Neuron (in vitro differentiated cells): ENCODE measurements at regions not wholly inside any gene's neighbourhood (a gene's known extent, or its start where the extent isn't known, plus 50 kb on each side); places are given as distances from the start of the nearest gene placed in this dataset.

Source experiments
- H2AFZ ChIP-seq: one replicate; pipeline ENCODE4 v1.6.1; 2013; ENCODE audit warnings: low read depth, mild to moderate bottlenecking, inconsistent platforms, low read length, moderate library complexity
- H3K27me3 ChIP-seq: one replicate; pipeline ENCODE4 v1.6.1; 2013; ENCODE audit warnings: low read length; ENCODE audit not compliant: insufficient read depth
- H3K36me3 ChIP-seq: one replicate; pipeline ENCODE4 v1.6.1; 2013; ENCODE audit warnings: low read length; ENCODE audit not compliant: insufficient read depth
- H3K4me1 ChIP-seq: one replicate; pipeline ENCODE4 v1.6.1; 2013; ENCODE audit warnings: low read length; ENCODE audit not compliant: insufficient read depth
- H3K4me3 ChIP-seq: 2 replicates; pipeline ENCODE4 v1.5.1; 2013; ENCODE audit warnings: mild to moderate bottlenecking, low read length, moderate library complexity
- H3K9me3 ChIP-seq: one replicate; pipeline ENCODE4 v1.6.1; 2013; ENCODE audit warnings: low read length

DNA sequence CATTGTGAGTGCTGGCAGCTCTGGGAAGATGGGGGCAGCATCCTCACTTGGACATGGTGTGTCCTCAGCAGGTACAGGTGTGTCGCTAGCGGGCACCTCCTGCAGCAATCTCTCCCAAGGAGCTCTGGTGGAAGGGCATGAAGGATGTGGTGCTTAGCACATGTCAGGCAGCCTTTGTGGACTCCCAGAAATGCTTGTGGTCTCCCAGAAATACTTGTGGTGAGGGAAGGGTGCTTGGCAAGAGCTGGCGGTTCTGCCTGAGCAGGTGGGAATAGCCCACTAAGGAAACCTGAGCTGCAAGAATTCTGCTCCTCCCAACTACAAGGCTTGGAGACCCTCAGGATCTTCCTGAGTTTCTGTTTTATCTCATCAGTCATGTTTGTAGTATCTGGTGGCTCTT, 371.6 kb downstream of the PRDM2 start:
- H3K27me3 ChIP-seq: no peaks in the 10 kb centered on the region
- no peaks in the 10 kb centered on the region for H3K36me3 ChIP-seq
- H3K4me3 ChIP-seq: no peak overlapping the region
- no peaks in the 10 kb centered on the region for H3K4me1 ChIP-seq
- peaks cover 3% of the 10 kb centered on the region for H3K9me3 ChIP-seq
- H2AFZ ChIP-seq: no peak overlapping the region

DNA sequence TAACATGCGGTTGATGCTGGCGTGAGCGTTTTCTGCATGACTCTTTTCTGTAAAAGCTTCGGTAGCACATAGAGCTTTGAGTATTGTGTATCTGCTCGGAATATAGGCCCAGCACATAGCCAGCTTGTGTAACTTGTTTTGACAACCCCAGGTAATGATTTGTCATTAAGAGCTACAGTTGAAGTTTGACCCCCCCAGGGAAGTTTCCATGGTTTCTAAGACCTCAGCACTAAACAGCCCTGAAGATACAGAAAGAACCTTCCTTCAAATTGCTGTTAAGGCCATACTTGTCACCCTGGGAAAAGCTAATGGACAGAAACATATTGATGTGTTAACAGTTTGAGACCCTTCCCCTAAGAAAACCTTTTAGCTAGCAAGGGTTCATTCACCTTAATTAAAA, 380.7 kb downstream of the PRDM2 start:
- H3K27me3 ChIP-seq: no peaks in the 10 kb centered on the region
- H3K4me3 ChIP-seq: no peak overlapping the region
- no peaks in the 10 kb centered on the region for H3K4me1 ChIP-seq
- H3K9me3 ChIP-seq: peaks cover 3% of the 10 kb centered on the region
- H2AFZ ChIP-seq: no peak overlapping the region
- no peaks in the 10 kb centered on the region for H3K36me3 ChIP-seq

GRCh38 chr1:14082331-14082730, 382.3 kb downstream of the PRDM2 start:
- Histone ChIP-seq H3K9me3 (no peaks in the 10 kb centered on the region), H3K4me3 (no peak overlapping the region), H3K27me3 (no peaks in the 10 kb centered on the region), H3K36me3 (no peaks in the 10 kb centered on the region), H2AFZ (no peak overlapping the region), H3K4me1 (no peaks in the 10 kb centered on the region)

- Histone ChIP-seq H3K36me3 (no peaks in the 10 kb centered on the region), H3K9me3 (no peaks in the 10 kb centered on the region), H2AFZ (no peak overlapping the region), H3K4me3 (no peak overlapping the region), H3K4me1 (no peaks in the 10 kb centered on the region), H3K27me3 (no peaks in the 10 kb centered on the region)
Observed at GRCh38 chr1:14083277-14083676, 383.3 kb downstream of the PRDM2 start.

DNA sequence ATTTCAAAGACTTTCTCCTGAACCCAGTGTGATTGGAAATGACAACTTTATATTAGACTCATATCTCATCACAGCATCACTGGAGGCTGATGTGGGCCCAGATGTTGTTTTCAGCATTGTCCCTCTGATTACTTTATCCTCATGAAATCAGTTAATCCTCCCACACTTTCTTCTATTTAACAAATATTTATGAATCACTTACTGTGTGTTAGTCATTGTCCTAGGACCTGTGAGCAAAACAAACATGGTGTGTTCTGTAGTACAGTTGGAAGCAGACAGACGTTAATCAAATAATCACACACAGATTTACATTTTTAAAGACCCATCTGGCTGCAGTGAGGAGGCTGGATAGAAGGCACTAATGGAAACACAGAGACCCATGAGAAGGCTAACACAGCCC, 383.7 kb downstream of the PRDM2 start:
- Histone ChIP-seq H3K9me3 (no peaks in the 10 kb centered on the region), H2AFZ (no peak overlapping the region), H3K27me3 (no peaks in the 10 kb centered on the region), H3K4me1 (no peaks in the 10 kb centered on the region), H3K4me3 (no peak overlapping the region), H3K36me3 (no peaks in the 10 kb centered on the region)

- Histone ChIP-seq H3K9me3 (no peaks in the 10 kb centered on the region), H3K27me3 (no peaks in the 10 kb centered on the region), H3K36me3 (no peaks in the 10 kb centered on the region), H3K4me1 (no peaks in the 10 kb centered on the region), H3K4me3 (no peak overlapping the region), H2AFZ (no peak overlapping the region)
Observed at GRCh38 chr1:14090062-14090461, 390.1 kb downstream of the PRDM2 start.

DNA sequence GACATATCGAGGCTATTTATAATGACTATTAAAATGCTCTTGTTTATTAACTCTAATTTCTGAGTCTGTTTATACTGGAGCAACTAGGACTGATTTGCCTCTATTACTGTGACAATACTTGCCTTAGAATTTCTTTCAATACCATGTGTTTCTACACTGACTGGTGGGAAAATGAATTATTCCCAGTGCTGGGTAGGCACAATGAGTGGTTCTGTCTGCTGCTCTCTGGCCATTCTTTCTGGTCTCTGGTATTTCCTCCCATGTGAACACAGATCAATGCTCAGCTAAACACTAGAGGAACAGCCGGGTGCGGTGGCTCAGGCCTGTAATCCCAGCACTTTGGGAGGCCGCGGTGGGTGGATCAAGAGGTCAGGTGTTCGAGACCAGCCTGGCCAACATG, 390.5 kb downstream of the PRDM2 start:
- Histone ChIP-seq H3K36me3 (no peaks in the 10 kb centered on the region), H2AFZ (no peak overlapping the region), H3K9me3 (no peaks in the 10 kb centered on the region), H3K27me3 (no peaks in the 10 kb centered on the region), H3K4me3 (no peak overlapping the region), H3K4me1 (no peaks in the 10 kb centered on the region)

GRCh38 chr1:14094611-14095400, 394.8 kb downstream of the PRDM2 start:
- no peak overlapping the region for H3K4me3 ChIP-seq
- H3K27me3 ChIP-seq: no peaks in the 10 kb centered on the region
- no peak overlapping the region for H2AFZ ChIP-seq
- peaks cover 2% of the 10 kb centered on the region for H3K9me3 ChIP-seq
- H3K36me3 ChIP-seq: no peaks in the 10 kb centered on the region
- peaks cover 12% of the 10 kb centered on the region for H3K4me1 ChIP-seq

DNA sequence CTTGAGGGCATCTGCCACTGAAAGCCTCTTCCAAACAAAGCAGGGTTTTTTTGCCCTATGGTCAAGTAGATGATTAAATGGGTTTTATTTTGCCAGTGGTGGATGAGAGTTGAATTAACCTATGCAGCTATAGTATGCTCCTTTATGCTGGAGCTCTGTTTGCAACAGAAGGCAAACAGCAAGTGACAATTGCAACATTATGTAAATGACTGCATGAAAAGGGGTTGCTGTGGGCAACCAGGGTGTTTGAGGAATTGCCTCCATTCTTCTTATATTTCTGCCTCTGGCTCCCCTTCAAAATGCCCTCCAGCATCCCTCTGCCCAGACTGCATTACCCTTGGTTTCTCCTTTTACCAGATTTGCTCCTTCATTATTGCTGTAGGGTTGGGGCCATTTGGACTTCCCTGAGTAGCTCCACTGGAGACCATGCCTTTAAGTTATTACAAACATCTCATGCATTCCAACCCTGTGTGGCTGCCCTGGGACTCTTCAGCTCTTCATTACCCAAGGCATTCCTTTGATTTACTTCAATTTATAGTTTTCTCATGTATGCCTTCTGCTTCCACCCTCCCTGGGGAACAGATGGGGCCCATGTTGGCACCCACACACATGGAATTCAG, 398.4 kb downstream of the PRDM2 start:
- H3K9me3 ChIP-seq: peaks cover 2% of the 10 kb centered on the region

GRCh38 chr1:14100444-14100843, 400.5 kb downstream of the PRDM2 start:
- Histone ChIP-seq H3K4me1 (peaks cover 12% of the 10 kb centered on the region), H2AFZ (no peak overlapping the region), H3K9me3 (peaks cover 2% of the 10 kb centered on the region), H3K4me3 (no peak overlapping the region), H3K27me3 (peaks cover 2% of the 10 kb centered on the region), H3K36me3 (no peaks in the 10 kb centered on the region)

More for the DNA sequence above, 398.4 kb downstream of the PRDM2 start:
- Histone ChIP-seq H2AFZ (no peak overlapping the region), H3K4me3 (no peak overlapping the region), H3K36me3 (no peaks in the 10 kb centered on the region), H3K4me1 (peaks cover 12% of the 10 kb centered on the region), H3K27me3 (no peaks in the 10 kb centered on the region)

GRCh38 chr1:14100919-14101318, 400.9 kb downstream of the PRDM2 start:
- Histone ChIP-seq H3K4me1 (peaks cover 12% of the 10 kb centered on the region), H3K9me3 (peaks cover 4% of the 10 kb centered on the region), H3K27me3 (peaks cover 2% of the 10 kb centered on the region), H3K36me3 (no peaks in the 10 kb centered on the region), H2AFZ (no peak overlapping the region), H3K4me3 (no peak overlapping the region)

- no peak overlapping the region for H2AFZ ChIP-seq
- peaks cover 3% of the 10 kb centered on the region for H3K9me3 ChIP-seq
- H3K36me3 ChIP-seq: no peaks in the 10 kb centered on the region
- H3K4me3 ChIP-seq: no peak overlapping the region
- H3K4me1 ChIP-seq: peaks cover 12% of the 10 kb centered on the region
- H3K27me3 ChIP-seq: peaks cover 2% of the 10 kb centered on the region
Observed at GRCh38 chr1:14102180-14102579, 402.2 kb downstream of the PRDM2 start.

GRCh38 chr1:14103878-14104430, 404.0 kb downstream of the PRDM2 start:
- no peaks in the 10 kb centered on the region for H3K36me3 ChIP-seq
- peaks cover 2% of the 10 kb centered on the region for H3K9me3 ChIP-seq
- no peak overlapping the region for H2AFZ ChIP-seq
- H3K4me3 ChIP-seq: no peak overlapping the region
- H3K4me1 ChIP-seq: peaks cover 1% of the 10 kb centered on the region
- H3K27me3 ChIP-seq: peaks cover 2% of the 10 kb centered on the region
